ENCODE measurements at regions not wholly inside any gene's neighbourhood (a gene's known extent, or its start where the extent isn't known, plus 50 kb on each side); places are given as distances from the start of the nearest gene placed in this dataset.

- peaks cover 0 to 16% (median 0%) of the 10 kb centered on the region in 11 donors for H3K9me3 ChIP-seq
- ATAC-seq (no peak), DNase-seq (no peak)
- no peak overlapping the region for H3K27ac ChIP-seq
- H3K4me1 ChIP-seq = no peaks in the 10 kb centered on the region
- WGBS, 2 donors = 66 to 72% methylated on average over 3 of the region's 3 CpGs
- H3K36me3 ChIP-seq = no peaks in the 10 kb centered on the region
- no peak for TF ChIP-seq CTCF (IDR thresholded peaks at IDR 0.05)
- no peaks in the 10 kb centered on the region for H3K27me3 ChIP-seq
- intact Hi-C loops (cut with DNase I) = no loop called here
- no peak overlapping the region for H3K4me3 ChIP-seq
These were observed 584.7 kb downstream of the SEMA5A start for GRCh38 chr5:8961219-8961618.

- intact Hi-C loops (cut with DNase I) = no loop called here
- 58 to 72% methylated on average over 4 of the region's 4 CpGs for WGBS, 2 donors
- no peaks in the 10 kb centered on the region for H3K4me1 ChIP-seq
- DNase-seq = no peak
- no peak for ATAC-seq
- H3K27ac ChIP-seq = no peak overlapping the region
- no peaks in the 10 kb centered on the region for H3K36me3 ChIP-seq
- peaks cover 0 to 17% (median 0%) of the 10 kb centered on the region in 11 donors for H3K9me3 ChIP-seq
- TF ChIP-seq CTCF (IDR thresholded peaks at IDR 0.05) = no peak
- no peak overlapping the region for H3K4me3 ChIP-seq
- no peaks in the 10 kb centered on the region for H3K27me3 ChIP-seq
These were observed 583.9 kb downstream of the SEMA5A start for GRCh38 chr5:8961956-8962355.

GRCh38 chr5:8981016-8981415, 564.9 kb downstream of the SEMA5A start:
- H3K9me3 ChIP-seq = no peaks in the 10 kb centered on the region
- intact Hi-C loops (cut with DNase I) = no loop called here
- no peak for DNase-seq
- H3K27ac ChIP-seq = no peak overlapping the region
- no peaks in the 10 kb centered on the region for H3K36me3 ChIP-seq
- H3K4me1 ChIP-seq = no peaks in the 10 kb centered on the region
- TF ChIP-seq CTCF (IDR thresholded peaks at IDR 0.05) = no peak
- H3K4me3 ChIP-seq = no peak overlapping the region
- H3K27me3 ChIP-seq = no peaks in the 10 kb centered on the region
- WGBS, 2 donors = 88% methylated on average over 5 of the region's 5 CpGs
- ATAC-seq = no peak

GRCh38 chr5:8981496-8981895, 564.4 kb downstream of the SEMA5A start:
- no peak overlapping the region for H3K4me3 ChIP-seq

More at GRCh38 chr5:8981496-8981895, 564.4 kb downstream of the SEMA5A start:
- no peak for TF ChIP-seq CTCF (IDR thresholded peaks at IDR 0.05)
- no peak for DNase-seq
- no peaks in the 10 kb centered on the region for H3K9me3 ChIP-seq
- no peaks in the 10 kb centered on the region for H3K36me3 ChIP-seq
- intact Hi-C loops (cut with DNase I) = no loop called here
- 65 to 69% methylated on average over 1 of the region's 1 CpG for WGBS, 2 donors
- H3K27me3 ChIP-seq = no peaks in the 10 kb centered on the region
- no peak for ATAC-seq
- H3K27ac ChIP-seq = no peak overlapping the region
- H3K4me1 ChIP-seq = no peaks in the 10 kb centered on the region

Measured in heart right ventricle (tissue), 16 donors.